HG03039 (cell line): ENCODE measurements at regions not wholly inside any gene's neighbourhood (a gene's known extent, or its start where the extent isn't known, plus 50 kb on each side); places are given as distances from the start of the nearest gene placed in this dataset.
"Not testable (repeated sequence)": the region's sequence is repeated elsewhere in the genome, so short reads cannot be mapped to it uniquely, and the experiment has no call there.

ENCODE experiments used
- ATAC-seq: cut with Tn5 transposase; IDR thresholded peaks from one replicate; pipeline ENCODE4 v1.9.1; 2021; ENCODE audit warnings: mild to moderate bottlenecking, moderate library complexity; ENCODE audit not compliant: unreplicated experiment

GRCh38 chr20:41685145-41685544 lies 67.0 kb upstream of the CHD6 start:
- not testable (repeated sequence) for ATAC-seq

DNA sequence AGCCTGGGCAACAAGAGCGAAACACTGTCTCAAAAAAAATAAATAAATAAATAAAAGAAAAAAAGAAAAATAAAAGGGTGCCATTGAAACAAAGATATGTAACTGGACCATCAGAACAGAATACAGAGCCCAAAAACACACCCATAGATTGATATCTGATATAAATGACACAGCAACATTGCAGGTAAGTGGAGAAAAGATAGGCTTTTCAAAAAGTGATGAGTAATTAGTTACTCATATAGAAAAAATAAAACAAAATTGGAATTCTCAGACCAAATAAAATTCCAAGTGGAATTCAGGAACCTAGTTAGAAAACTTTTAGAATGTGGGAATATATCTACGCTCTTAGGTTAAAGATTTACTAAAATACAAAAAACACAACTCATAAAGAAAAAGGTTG lies 60.6 kb upstream of the CHD6 start:
- no peak for ATAC-seq

GRCh38 chr20:41672282-41672681 lies 54.1 kb upstream of the CHD6 start:
- ATAC-seq, result no peak

- ATAC-seq, result no peak
Observed at GRCh38 chr20:41671143-41671542, 53.0 kb upstream of the CHD6 start.

DNA sequence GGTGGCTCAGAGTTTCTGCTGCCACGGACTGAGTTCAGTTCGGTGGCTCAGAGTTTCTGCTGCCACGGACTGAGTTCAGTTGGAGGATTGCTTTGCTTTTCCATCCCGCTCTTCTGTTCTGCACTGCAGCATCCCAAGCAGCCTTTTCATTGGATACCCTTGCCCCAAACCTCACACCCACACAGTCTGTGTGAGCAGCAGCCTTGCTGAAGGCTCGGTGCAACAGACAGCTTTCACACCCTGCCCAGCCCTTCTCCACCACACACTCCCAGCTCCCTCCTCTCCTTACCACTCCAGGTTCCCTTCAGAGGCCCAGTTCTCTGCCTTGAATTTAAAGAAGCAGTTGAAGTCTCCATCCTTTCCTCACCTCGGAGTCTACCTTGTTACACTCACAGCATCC lies 52.5 kb upstream of the CHD6 start:
- no peak for ATAC-seq

- ATAC-seq, result no peak
Observed at GRCh38 chr20:41669708-41670263, 51.6 kb upstream of the CHD6 start.

GRCh38 chr20:41668057-41668749 lies 50.0 kb upstream of the CHD6 start:
- no peak for ATAC-seq
